Stromal cell of bone marrow (primary cell): ENCODE measurements at regions not wholly inside any gene's neighbourhood (a gene's known extent, or its start where the extent isn't known, plus 50 kb on each side); places are given as distances from the start of the nearest gene placed in this dataset.
"Not testable (repeated sequence)": the region's sequence is repeated elsewhere in the genome, so short reads cannot be mapped to it uniquely, and the experiment has no call there.

Source experiments
- DNase-seq: peaks from one replicate; pipeline ENCODE4 v3.0.0-alpha.2; 2012; ENCODE audit warnings: low read depth

DNA sequence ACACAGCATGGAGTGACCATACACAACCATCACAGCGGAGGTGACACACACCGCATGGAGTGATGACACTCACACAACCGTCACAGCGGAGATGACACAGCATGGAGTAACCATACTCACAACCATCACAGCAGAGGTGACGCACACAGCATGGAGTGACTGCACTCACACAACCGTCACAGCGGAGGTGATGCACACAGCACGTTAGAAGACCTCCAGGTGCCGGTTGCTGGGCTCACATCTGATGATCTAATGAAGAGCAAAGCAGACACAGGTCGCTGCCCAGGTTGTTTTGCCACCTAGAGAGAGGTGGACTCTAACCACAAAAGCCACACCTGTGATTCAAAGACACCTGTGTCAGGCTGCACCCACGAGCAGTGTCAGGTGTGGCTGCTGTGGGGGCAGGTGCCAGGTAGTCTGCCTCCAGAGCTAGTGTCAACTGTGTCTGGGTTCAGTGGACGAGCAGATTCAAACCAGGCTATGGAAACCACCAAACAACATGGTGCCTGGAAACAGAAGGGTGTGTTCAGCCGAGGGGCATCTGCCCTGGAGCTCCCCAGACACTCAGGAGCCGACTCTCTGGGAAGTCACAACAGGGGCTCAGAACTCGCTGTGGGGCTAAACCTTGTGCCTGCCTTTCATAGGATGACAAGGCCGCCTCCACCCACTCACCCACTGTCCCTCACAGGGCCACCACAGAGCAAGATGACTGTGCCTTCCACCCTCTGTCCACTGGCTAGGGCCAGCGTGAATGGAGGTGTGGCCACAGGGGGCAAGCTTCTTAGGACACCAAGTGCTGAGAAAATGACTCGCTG lies 608.2 kb downstream of the TBC1D22A start:
- no peak for DNase-seq

DNA sequence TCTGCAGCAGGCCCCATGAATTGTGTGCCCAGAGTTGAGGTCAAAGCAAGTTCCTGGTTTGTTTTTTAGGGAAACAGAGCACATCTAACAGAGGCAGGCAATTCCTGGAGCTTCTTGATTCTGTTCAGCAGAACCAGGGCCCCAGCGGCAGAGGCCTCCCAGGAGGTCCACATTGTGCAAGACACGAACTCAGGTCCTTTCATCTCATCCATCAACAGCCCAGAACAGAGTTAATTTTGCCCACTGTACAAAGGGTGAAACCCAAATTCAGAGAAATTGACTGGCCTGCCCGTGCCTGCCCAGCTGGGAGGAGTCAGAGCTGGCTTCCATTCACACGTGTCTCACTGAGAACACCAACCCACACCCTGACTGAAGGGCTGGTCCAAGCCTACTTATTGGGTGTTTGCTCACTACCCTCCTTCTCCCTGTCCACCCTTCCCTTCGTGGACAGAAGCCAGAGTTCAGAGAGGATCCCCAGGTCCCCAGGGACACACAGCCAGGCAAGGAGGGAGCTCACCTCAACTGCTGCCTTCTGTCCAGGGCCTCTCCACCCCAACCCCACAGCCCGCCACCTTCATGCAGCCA lies 607.1 kb downstream of the TBC1D22A start:
- no peak for DNase-seq

DNA sequence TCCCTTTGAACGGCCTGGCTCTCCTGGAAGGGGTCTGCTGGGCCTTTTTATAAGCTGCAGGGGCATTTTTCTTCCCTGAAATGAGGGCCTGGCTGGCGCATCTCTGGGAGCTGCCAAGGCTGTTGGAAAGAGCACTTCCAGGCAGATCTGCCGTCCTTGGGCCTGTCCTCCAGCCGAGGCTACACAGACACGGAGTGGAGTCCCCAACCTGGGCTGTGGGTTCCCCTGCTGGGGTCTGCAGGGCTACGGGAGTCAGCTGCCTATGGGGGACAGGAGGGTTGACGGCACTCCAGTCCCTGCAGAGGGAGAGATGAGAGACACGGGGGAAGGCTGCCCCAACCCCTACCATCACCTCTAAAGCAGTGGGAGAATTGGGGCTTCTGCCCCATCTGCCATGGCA lies 606.6 kb downstream of the TBC1D22A start:
- no peak for DNase-seq

DNA sequence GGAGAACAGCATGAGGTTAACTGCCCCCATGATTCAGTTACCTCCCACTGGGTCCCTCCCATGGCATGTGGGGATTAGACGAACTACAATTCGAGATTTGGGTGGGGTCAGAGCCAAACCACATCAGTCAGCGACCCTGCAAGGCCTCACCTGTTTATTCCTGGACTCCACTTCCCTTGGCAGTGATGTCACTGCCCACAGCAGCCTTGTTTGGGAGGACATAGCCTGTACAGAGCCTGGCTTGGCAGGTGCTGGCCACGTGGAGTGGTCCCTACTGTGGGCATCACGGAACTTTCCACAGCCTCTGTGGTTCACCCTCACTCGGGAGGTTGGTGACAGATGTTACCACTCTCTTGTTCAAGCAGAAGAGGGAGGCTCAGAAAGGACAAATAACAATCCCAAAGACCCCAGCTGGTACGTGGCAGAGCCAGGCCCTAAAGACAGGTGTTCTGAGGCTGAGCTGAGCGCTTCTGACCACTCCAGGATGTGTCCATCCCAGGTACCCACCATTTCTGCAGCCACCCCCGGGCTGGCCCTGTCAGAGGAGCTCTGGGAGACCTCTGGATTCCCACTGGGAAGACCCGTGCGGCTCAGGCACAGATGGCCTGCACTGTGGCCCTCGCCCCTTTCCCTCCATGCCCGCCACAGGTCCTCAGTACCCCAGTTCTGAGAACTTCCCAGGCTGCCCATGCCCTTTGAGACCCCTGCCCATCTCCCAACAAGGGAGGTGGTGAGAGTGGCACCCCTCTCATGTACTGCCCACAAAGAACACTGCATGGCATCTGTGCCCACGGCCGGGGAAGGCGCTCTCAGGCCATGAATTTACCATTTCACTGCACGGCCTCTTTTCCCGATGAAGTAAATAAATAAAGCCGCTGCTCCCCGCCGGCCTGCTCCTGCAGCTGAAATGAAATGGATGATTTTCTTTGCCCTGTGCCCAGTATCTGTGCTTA lies 605.8 kb downstream of the TBC1D22A start:
- DNase-seq = no peak

DNA sequence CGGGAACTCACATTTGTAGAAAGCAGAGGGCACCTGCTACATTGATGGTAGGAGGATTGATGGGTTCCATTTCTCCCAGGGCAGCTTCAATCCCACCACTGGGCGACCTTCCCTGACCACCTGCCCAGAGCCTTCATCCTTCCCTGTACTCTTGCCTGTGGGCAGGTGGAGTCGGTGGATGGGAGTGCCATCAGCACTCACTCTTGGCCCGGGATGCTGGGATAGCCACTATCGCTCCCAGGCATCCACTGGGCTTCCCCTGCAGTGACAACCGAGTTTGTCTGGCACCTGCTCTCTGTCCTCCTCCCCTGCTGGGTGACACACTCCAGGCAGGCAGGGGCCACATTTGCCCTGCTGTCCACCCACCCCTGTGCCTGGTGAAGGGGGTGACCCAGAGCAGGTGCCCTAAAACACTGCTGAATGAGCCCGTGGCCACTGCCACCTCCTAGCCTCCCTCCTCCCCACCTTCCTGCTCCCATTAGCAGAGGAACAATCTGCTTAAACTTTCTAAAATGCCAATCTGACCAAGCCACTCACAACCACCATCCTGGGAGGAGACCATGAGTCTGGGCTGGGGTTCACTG lies 604.7 kb downstream of the TBC1D22A start:
- no peak for DNase-seq

DNA sequence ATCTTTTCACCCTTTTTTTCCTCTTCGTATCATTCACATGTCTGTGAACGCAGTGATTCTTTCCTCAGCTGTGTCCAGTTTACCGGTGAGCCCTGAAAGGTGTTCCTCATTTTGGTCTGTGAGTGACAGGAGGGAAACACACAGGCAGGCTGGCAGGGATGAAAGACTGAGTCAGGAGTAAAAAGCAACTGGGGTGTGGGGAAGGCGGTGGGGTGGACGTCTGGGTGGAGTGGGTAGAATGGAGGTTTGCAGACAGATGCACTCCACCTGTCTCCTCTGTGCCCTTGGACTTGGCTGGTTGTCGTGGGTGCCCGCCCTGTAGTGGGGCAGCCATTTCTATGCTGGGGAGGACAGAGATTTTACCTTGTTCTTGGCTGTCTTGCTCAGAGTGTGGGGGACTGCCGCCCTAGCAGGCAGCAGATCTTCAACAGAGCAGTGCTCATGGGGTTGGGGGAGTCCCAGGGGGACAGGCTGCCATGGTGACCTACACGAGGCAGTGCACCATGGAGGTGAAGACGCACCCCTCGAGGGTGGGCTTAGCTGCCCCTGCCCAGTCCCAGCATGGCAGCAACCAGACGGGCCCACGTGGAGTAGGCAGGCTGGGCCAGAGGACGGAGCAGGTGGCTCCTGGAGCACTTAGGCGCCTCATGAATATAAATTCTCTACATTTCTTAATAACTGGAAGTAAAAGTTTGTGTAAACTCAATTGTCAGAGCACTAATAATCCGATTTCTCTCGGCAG lies 603.7 kb downstream of the TBC1D22A start:
- DNase-seq = no peak

DNA sequence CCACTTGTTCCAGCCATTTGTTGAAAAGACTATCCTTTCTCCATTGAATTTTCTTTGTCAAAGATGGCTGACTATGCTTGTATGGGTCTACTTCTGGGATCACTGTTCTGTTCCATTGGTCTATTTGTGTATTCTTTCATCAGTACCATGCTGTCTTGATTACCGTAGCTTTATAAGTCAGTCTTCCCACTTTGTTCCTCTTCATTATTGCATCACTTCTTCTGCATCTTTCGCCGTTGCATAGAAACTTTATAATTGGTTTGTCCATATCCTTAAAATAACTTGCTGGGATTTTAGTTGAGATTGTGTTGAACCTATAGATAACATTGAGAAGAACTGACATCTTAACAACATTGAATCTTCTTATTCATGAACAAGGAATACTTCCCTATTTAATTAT lies 598.8 kb downstream of the TBC1D22A start:
- no peak for DNase-seq

DNA sequence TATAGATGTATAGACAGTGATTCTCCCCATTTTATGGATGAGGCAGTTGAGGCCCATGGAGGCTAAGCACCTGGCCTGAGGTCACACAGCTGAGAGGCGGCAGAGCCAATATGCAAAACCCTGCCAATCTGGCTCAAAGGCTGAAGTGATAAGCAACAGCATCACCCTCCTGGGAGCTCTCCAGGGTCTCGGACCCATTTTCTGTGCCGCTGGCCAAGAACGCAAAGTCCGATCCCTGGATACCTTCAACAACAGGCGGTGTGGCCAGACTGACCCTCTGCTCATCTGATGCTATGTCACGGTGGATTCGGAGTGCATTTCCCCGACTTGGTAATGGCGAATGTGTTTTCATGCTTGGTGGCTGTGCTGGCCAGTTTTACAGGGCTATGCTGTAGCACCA lies 595.0 kb downstream of the TBC1D22A start:
- DNase-seq = no peak

DNA sequence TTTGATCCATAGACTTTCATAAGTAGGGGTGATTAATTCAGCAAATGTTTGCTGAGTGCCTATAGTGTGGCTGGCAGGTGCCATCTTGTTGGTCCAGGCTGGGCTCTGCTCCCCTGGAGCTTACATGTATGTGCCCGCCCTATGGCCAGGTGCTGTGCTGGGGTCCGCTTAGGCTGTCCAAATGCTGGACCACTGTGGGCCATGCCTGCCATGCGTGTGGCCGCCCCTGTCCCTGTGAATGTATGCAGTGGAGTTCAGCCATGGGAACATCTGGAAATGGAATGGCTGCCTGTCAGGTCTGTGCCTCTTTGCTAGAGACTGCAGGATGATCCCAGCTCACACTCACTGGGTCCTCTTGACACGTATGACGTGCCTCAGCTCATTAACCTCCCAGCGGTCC lies 594.6 kb downstream of the TBC1D22A start:
- DNase-seq = no peak

DNA sequence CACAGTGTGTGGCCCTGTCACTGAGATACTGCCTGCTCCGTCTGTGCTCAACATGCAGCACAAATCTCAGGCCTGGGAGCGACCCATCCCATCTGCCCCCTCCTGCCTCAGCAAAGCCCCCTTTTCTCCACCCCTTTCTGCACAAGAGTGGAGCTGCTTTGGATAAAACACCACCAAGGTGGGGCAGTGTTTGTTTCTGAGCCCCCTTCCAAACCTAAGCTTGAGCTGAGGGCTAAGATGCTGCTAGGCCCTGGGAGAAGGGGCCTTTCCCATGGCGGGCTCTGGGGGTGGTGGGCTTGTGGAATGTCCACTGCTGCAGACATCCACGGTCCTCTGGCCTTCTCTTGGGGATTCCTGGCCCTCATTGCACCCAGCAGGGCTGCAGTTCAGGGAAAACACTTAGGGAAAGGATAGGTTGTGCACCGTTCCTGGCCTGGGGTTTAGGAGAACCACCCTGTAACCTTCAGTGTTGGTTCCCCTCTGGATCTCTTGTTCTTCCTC lies 594.1 kb downstream of the TBC1D22A start:
- DNase-seq = no peak

DNA sequence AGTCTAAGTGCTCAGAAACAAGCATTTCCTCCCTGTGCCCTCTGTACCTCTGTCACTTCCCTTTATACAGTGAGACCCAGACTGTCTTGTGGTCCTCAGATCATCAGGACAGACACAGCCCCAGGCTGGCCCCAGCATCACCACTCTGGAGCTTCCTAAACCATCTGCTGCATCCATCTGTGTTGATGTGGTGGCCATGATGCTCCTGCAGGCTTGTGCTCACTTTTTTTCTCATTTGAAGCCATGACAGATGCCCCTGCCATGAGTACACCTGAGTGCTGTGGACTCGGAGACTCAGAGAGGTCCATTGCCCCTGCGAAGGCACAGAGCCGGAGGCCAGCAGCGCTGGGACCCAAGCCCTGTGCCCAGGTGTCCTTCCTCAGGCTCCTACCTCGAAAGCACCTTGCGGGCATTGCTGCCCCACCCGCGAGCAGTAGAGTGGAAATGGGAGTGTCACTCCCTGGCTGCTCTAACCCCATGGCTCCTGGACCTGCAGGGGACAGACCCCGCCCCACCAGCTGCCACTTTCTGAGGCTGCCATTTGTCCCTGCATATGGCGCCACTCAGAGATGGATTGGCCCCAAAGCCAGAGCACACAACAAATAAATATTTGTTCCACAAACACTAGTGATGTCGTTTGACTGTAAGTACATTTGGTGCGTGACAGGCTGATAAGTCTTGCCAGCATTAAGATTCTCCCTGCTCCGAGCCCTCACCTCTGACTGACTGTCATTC lies 593.5 kb downstream of the TBC1D22A start:
- no peak for DNase-seq

DNA sequence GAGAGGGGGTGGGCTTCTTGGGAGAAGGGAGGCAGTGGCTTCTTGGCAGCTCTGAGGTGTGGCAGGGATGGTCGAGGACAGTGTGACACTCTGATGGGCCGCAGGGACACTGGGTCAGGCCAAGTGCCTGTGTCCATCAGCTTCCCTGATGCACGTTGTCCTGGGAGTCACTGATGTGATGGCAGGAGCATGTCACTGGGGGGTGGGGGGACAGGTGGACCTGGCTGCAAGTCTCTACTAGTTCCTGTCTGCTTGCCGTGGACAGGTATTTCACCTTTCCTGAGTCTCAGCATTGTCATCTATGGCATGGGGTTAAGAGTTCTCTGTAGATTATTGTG lies 592.9 kb downstream of the TBC1D22A start:
- no peak for DNase-seq

DNA sequence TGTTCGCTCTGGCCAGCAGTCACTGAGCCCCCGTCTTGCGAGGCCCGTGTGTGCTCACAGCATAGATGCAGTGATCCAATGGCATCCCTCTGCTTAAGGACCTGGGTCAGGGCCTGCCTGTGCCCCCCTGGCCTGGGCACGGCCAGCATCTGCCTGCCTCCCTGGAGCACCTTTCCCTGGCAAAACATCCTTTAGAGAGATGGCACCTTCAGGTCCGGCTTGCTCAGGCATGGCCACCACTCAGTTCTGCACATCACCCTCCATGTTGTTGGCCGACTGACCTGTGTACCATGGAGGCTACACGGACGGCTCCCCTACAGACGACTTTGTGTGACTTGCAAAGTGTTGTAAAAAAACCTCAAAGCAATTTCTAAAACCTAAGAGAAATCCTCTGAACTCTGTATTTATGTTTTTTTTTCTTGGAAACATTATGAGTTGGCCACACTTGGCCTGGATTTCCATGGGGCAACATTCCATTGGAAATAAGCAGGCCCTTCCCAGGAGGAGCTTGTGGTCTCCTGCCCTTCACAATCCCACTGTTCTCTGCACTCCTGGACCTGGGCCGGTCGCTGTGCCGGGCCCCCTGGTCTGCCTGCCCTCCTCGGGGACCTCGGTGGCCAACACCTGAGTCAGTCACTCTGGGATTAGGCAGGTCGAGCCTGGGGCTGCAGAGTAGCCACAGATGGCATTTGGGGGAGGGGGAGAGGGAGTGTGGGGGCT lies 592.4 kb downstream of the TBC1D22A start:
- no peak for DNase-seq

DNA sequence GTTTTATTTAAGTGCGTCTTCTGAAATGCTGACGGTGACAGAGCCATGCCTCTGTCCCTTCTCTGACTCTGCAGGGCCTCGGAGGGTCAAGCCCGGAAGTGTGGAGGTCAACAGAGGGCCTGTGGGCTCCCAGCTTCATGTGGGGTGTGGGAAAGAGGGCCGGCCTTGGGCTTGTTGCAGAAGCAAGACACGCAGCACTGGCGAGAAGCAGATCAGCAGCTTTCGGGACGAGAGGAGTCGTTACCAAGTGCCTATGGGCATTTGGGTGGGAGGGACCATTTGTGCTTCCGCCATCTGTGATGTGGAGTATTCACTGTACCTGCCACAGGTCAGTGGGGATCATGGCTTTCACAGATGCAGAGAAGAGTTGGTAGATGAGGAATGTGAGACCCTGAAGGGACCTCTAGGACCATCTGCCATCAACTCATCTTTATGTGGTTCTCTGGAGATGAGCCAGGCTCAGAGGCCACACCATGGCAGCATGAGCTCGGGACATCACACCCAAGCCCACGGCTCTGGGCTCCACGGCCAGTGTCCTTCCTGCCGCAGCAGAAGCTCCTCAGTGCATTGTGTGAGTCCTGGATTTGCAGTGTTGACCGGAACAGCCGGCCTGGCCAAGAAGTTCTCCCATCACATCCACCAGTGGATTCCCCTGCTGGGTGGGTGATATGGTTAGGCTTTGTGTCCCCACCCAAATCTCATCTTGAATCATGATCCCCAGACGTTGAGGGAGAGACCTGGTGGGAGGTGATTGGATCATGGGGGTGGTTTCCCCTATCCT lies 590.7 kb downstream of the TBC1D22A start:
- DNase-seq = no peak

DNA sequence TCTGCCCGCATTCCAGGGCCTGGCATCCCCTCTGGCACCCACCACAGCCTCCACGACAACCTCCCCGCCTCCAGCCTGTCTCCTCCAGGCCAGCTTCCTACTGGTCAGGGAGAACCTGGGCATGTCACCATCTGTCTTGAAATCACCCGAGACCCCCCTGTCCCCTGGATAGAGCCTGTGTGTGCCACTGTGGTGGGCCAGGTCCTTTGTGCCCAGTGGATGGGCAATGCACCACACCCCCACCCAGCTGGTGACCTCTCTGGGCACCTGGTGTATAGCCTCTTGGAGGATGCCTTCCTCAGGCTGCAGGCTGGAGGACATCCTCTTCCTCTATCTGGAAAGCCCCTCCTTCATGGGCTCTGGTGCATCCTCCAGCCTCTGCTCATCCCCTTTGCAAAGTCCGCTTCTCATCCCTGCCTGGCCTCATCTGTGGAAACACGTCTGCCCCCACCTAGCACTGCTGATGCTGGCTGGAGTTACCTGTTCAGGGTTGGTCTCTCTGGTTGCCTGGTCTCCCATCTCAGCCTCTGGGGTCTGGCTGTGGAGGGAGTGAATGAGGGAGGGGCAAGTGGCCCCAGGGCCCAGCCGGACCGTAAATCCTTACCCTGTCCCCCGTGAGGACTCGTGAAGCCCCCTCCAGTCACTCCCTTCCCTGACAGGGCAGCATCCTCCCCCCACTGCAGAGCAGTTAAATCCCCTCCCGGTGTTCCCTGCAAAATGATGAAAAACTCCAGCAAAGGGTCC lies 589.6 kb downstream of the TBC1D22A start:
- DNase-seq = no peak

DNA sequence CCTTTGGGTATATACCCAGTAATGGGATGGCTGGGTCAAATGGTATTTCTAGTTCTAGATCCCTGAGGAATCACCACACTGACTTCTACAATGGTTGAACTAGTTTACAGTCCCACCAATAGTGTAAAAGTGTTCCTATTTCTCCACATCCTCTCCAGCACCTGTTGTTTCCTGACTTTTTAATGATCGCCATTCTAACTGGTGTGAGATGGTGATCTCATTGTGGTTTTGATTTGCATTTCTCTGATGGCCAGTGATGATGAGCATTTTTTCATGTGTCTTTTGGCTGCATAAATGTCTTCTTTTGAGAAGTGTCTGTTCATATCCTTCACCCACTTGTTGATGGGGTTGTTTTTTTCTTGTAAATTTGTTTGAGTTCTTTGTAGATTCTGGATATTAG lies 583.8 kb downstream of the TBC1D22A start:
- DNase-seq = not testable (repeated sequence)

DNA sequence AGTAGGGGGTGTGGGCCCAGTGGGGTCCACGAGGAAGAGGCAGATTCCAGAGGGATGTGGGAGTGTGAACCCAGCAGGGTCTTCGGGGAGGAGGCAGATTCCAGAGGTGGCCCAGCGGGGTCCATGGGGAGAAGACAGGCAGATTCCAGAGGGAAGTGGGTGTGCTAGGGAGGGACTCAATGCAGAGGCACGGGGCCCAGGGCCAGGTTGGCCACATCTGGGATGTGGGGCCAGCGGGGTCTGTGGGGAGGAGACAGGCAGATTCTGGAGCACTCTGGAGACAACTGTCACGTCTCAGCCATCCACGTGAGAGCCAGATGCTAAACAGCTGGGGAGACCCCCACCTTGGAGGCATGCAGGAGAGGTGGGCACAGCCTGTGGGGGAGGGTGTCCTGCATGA lies 582.6 kb downstream of the TBC1D22A start:
- DNase-seq = no peak

DNA sequence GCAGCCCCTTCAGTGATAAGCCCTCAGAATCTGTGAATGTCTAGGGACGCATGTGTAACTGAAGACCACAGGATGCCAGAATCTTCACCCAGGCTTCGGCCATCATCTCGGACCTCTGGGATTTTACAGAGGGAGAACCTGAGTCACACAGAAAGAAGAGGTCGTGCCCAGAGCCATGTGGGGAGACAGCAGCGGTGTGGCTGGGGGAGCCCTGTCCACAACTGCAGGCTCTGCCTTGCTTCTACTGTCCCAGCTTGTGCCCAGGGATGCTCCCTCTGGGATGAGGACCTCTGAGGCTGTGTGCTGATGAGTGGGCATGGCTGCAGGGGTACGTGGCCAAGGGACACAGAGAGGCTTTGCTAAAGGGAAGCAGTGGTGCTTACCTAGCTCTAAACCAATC lies 582.0 kb downstream of the TBC1D22A start:
- no peak for DNase-seq

DNA sequence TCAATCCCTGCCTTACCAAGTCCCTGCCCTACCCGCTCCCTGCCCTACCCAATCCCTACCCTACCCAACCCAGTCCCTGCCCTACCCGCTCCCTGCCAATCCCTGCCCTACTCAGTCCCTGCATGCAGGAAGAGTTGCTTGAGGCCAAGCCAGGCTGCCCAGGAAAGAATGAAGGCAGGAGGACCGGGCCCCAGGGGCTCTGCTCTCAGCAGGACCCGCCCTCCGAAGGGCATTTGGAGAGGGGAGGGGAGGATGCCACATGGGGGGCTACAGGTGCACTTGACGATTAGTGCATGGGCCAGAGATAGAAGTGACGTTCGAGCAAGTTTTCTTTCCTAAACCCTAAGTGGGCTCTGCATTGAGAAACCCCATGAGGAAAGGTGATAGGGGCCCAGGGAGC lies 581.2 kb downstream of the TBC1D22A start:
- DNase-seq = no peak
